H1 (cell line): ENCODE measurements at regions not wholly inside any gene's neighbourhood (a gene's known extent, or its start where the extent isn't known, plus 50 kb on each side); places are given as distances from the start of the nearest gene placed in this dataset.
"Not testable (repeated sequence)": the region's sequence is repeated elsewhere in the genome, so short reads cannot be mapped to it uniquely, and the experiment has no call there.

Experiments
- CTCF ChIA-PET: fragments of 300-600 bp; sonication (Branson Sonifier 250); formaldehyde crosslinking; loops from one replicate; lab custom pipeline; 2021; ENCODE audit not compliant: partially characterized antibody; lab: Charles Lee
- POLR2A ChIA-PET: fragments of 300-600 bp; sonication (Branson Sonifier 250); formaldehyde crosslinking; loops from one replicate; lab custom pipeline; 2021; ENCODE audit warnings: inconsistent platforms; ENCODE audit not compliant: partially characterized antibody; lab: Charles Lee
- DNase-seq, 2 experiments: peaks; one replicate each; pipeline versions ENCODE4 v3.0.0 to v3.0.0-alpha.2; 2010 to 2022; ENCODE audit warnings: low spot score in 2 of 2, low read depth in 1 of 2, mixed read lengths in 1 of 2
- FAIRE-seq: peaks from 2 replicates; lab custom pipeline; 2011; peaks lifted over from hg19 to GRCh38; lab: Jason Lieb, UNC
- H2AFZ ChIP-seq: 2 replicates; pipeline ENCODE4 v1.8.1; 2012; ENCODE audit warnings: low read length, inconsistent platforms
- H2AK5ac ChIP-seq: 2 replicates; pipeline ENCODE4 v1.6.1; 2013; ENCODE audit warnings: low read depth, low read length
- H2BK120ac ChIP-seq: replicated peaks from 2 replicates; pipeline ENCODE3; 2013; ENCODE audit warnings: low read depth, low read length, inconsistent platforms
- H2BK12ac ChIP-seq: 2 replicates; pipeline ENCODE4 v1.6.1; 2013; ENCODE audit warnings: low read depth, low read length
- H2BK15ac ChIP-seq: 2 replicates; pipeline ENCODE4 v1.6.1; 2013; ENCODE audit warnings: low read length
- H2BK20ac ChIP-seq: 2 replicates; pipeline ENCODE4 v1.6.1; 2013; ENCODE audit warnings: low read length
- H2BK5ac ChIP-seq: 2 replicates; pipeline ENCODE4 v1.6.1; 2013; ENCODE audit warnings: low read depth, low read length
- H3K14ac ChIP-seq: 2 replicates; pipeline ENCODE4 v1.6.1; 2013; ENCODE audit warnings: inconsistent platforms; ENCODE audit not compliant: insufficient read length
- H3K18ac ChIP-seq: 2 replicates; pipeline ENCODE4 v1.6.1; 2013; ENCODE audit warnings: low read length; ENCODE audit errors: extremely low read depth
- H3K23ac ChIP-seq: 2 replicates; pipeline ENCODE4 v1.6.1; 2013; ENCODE audit warnings: inconsistent platforms; ENCODE audit not compliant: insufficient read length
- H3K23me2 ChIP-seq: 2 replicates; pipeline ENCODE4 v1.6.1; 2013; ENCODE audit warnings: low read depth, low read length
- H3K27ac ChIP-seq: 2 replicates; pipeline ENCODE4 v1.6.1; 2011; ENCODE audit warnings: low read depth, low read length, inconsistent platforms
- H3K27me3 ChIP-seq, 4 experiments: replicated peaks in 1 of 4; 1 replicate in 1 of 4; 2 replicates in 3 of 4; pipeline versions ENCODE4 v1.6.1 to v1.8.1; 2011 to 2013; ENCODE audit warnings: low read length in 3 of 4, mild to moderate bottlenecking in 3 of 4, inconsistent platforms in 2 of 4, mixed read lengths in 2 of 4, moderate library complexity in 1 of 4; ENCODE audit not compliant: control insufficient read depth in 3 of 4, insufficient read depth in 3 of 4; ENCODE audit errors: extremely low read depth in 1 of 4
- H3K36me3 ChIP-seq, 4 experiments: 2 replicates each; pipeline versions ENCODE4 v1.6.1 to v1.8.1; 2011 to 2013; ENCODE audit warnings: mild to moderate bottlenecking in 4 of 4, low read length in 3 of 4, moderate library complexity in 2 of 4, control low read depth in 1 of 4, inconsistent platforms in 1 of 4; ENCODE audit not compliant: insufficient read depth in 4 of 4, control insufficient read depth in 2 of 4
- H3K4ac ChIP-seq: replicated peaks from 2 replicates; pipeline ENCODE3; 2013; ENCODE audit warnings: low read length, low read depth, mixed read lengths, inconsistent platforms; ENCODE audit not compliant: insufficient read length
- H3K4me1 ChIP-seq, 4 experiments: replicated peaks in 1 of 4; 1 replicate in 1 of 4; 2 replicates in 3 of 4; pipeline versions ENCODE4 v1.6.1 to v1.8.1; 2011 to 2013; ENCODE audit warnings: low read length in 3 of 4, inconsistent platforms in 2 of 4, mixed read lengths in 1 of 4; ENCODE audit not compliant: insufficient read depth in 4 of 4, control insufficient read depth in 3 of 4
- H3K4me2 ChIP-seq, 2 experiments: 2 replicates each; pipeline versions ENCODE4 v1.6.1 to v1.8.1; 2011 to 2013; ENCODE audit warnings: low read depth in 2 of 2, low read length in 2 of 2, control low read depth in 1 of 2, inconsistent platforms in 1 of 2, mild to moderate bottlenecking in 1 of 2; ENCODE audit not compliant: insufficient read depth in 1 of 2
- H3K4me3 ChIP-seq, 4 experiments: fragments of 200-600, 300-600 bp in 1 of 4; sonication (generic), shearing (Covaris generic), sonication (Bioruptor Twin) in 1 of 4; 2 replicates each; pipeline versions ENCODE4 v1.5.1 to v1.8.1; 2011 to 2016; ENCODE audit warnings: low read length in 4 of 4, low read depth in 3 of 4, control low read depth in 2 of 4, inconsistent platforms in 2 of 4, mild to moderate bottlenecking in 2 of 4, mixed read lengths in 1 of 4, moderate library complexity in 1 of 4; ENCODE audit not compliant: insufficient read depth in 2 of 4; ENCODE audit errors: extremely low read depth in 1 of 4
- H3K56ac ChIP-seq: replicated peaks from 2 replicates; pipeline ENCODE3; 2013; ENCODE audit warnings: low read depth, mild to moderate bottlenecking, mixed read lengths, low read length, inconsistent platforms; ENCODE audit not compliant: insufficient read length
- H3K79me1 ChIP-seq: 2 replicates; pipeline ENCODE4 v1.6.1; 2013; ENCODE audit warnings: low read depth, low read length, control low read depth
- H3K79me2 ChIP-seq, 2 experiments: 2 replicates each; pipeline versions ENCODE4 v1.6.1 to v1.8.1; 2012 to 2013; ENCODE audit warnings: low read length in 2 of 2, mild to moderate bottlenecking in 2 of 2, inconsistent platforms in 1 of 2; ENCODE audit not compliant: insufficient read depth in 2 of 2, control insufficient read depth in 1 of 2
- H3K9ac ChIP-seq, 4 experiments: replicated peaks in 1 of 4; 1 replicate in 1 of 4; 2 replicates in 3 of 4; pipeline versions ENCODE4 v1.6.1 to v1.8.1; 2011 to 2013; ENCODE audit warnings: low read depth in 3 of 4, low read length in 3 of 4, control low read depth in 2 of 4, mild to moderate bottlenecking in 2 of 4, moderate library complexity in 2 of 4, inconsistent platforms in 1 of 4; ENCODE audit errors: extremely low read depth in 1 of 4
- H3K9me3 ChIP-seq, 2 experiments: 2 replicates each; pipeline versions ENCODE4 v1.6.1 to v1.8.1; 2012 to 2013; ENCODE audit warnings: mild to moderate bottlenecking in 2 of 2, moderate library complexity in 2 of 2, control low read depth in 1 of 2, inconsistent platforms in 1 of 2, low read depth in 1 of 2, low read length in 1 of 2, mixed read lengths in 1 of 2; ENCODE audit not compliant: insufficient read depth in 2 of 2
- H4K20me1 ChIP-seq, 2 experiments: replicated peaks in 1 of 2; 2 replicates each; pipeline versions ENCODE3 to v1.8.1; 2011 to 2013; ENCODE audit warnings: inconsistent platforms in 2 of 2, low read length in 2 of 2, mild to moderate bottlenecking in 1 of 2; ENCODE audit not compliant: insufficient read depth in 2 of 2, control insufficient read depth in 1 of 2
- H4K5ac ChIP-seq: 2 replicates; pipeline ENCODE4 v1.6.1; 2013; ENCODE audit warnings: low read length, low read depth, mixed read lengths, inconsistent platforms; ENCODE audit not compliant: insufficient read length
- H4K8ac ChIP-seq: 2 replicates; pipeline ENCODE4 v1.8.0; 2013; ENCODE audit warnings: mild to moderate bottlenecking, moderate library complexity, low read length, inconsistent platforms; ENCODE audit not compliant: insufficient read depth; ENCODE audit errors: extremely low read depth
- H4K91ac ChIP-seq: replicated peaks from 2 replicates; pipeline ENCODE3; 2013; ENCODE audit warnings: low read length, mixed read lengths, inconsistent platforms; ENCODE audit not compliant: insufficient read length
- WGBS, 2 experiments: shearing (Covaris generic) in 1 of 2; methylation state at CpG; one replicate each; pipeline versions ENCODE4 v1.1.6 to v1.1.7; 2013 to 2015; ENCODE audit warnings: low lambda C conversion rate in 2 of 2, mixed read lengths in 2 of 2, inconsistent platforms in 1 of 2, low coverage in 1 of 2, missing lambda C conversion rate in 1 of 2; ENCODE audit not compliant: insufficient replicate concordance in 2 of 2, insufficient coverage in 1 of 2, insufficient read length in 1 of 2; ENCODE audit errors: extremely low coverage in 1 of 2, missing lambda C conversion rate in 1 of 2; 5-methylcytosine and 5-hydroxymethylcytosine counted together

- H3K4ac ChIP-seq, H3K23me2 ChIP-seq, H3K14ac ChIP-seq, H3K27ac ChIP-seq, H2BK5ac ChIP-seq, H3K4me3 ChIP-seq, H3K9ac ChIP-seq, POLR2A ChIA-PET, FAIRE-seq, H3K79me2 ChIP-seq, H2BK120ac ChIP-seq, H2BK12ac ChIP-seq, CTCF ChIA-PET, H3K4me1 ChIP-seq, H4K8ac ChIP-seq, H3K36me3 ChIP-seq, H4K5ac ChIP-seq, H2AFZ ChIP-seq, H3K23ac ChIP-seq, H2AK5ac ChIP-seq, DNase-seq, H3K27me3 ChIP-seq, H4K20me1 ChIP-seq, H2BK20ac ChIP-seq, H3K9me3 ChIP-seq, H4K91ac ChIP-seq, H3K79me1 ChIP-seq, H2BK15ac ChIP-seq, H3K4me2 ChIP-seq, H3K18ac ChIP-seq, H3K56ac ChIP-seq: not testable (repeated sequence)
- 84% methylated on average over 6 of the region's 6 CpGs; no CpG with 5 or more reads in 1 of the 2 experiments for WGBS, 2 experiments
Measured at GRCh38 chr2:80931820-80932219, 627.3 kb upstream of the LRRTM1 start.
